GM12892 (cell line): ENCODE measurements at regions not wholly inside any gene's neighbourhood (a gene's known extent, or its start where the extent isn't known, plus 50 kb on each side); places are given as distances from the start of the nearest gene placed in this dataset.

Source experiments
- POLR2A ChIP-seq: IDR thresholded peaks from 2 replicates; pipeline ENCODE4 v1.6.1; 2011; ENCODE audit warnings: low read depth, low read length, control low read depth
- POLR2AphosphoS5 ChIP-seq: IDR thresholded peaks from 2 replicates; pipeline ENCODE4 v1.6.1; 2011; ENCODE audit warnings: low read depth, low read length, control low read depth

DNA sequence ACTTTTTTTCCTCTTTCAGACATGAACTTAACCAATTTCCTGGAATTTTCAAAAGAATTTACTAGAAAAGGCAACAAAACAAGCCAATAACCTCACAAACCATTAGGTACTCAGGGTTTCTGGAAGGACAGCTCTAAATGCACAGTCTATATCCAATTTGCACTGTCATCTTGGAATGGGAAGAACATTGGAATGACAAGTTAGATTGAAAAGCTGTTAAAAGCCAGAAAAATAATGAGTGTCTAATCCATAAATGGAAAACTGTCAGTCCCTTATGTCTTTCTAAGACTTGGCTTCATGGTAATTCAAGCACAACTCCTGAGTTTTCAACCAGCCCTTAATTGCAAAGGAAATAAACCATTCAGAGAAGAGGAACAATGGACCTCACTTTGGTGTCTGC lies 105.8 kb upstream of the NTRK2 start:
- TF ChIP-seq POLR2A (no peak), POLR2AphosphoS5 (no peak)
